ENCODE measurements at regions not wholly inside any gene's neighbourhood (a gene's known extent, or its start where the extent isn't known, plus 50 kb on each side); places are given as distances from the start of the nearest gene placed in this dataset.

- H3K27ac ChIP-seq, result no peak overlapping the region
- peak; percentile 72 for DNase-seq
- H3K27me3 ChIP-seq (replicated peaks), result peaks cover 2% of the 10 kb centered on the region
- no peak overlapping the region for H3K4me3 ChIP-seq (ENCODE audit: low read depth, low read length)
- no peaks in the 10 kb centered on the region for H3K36me3 ChIP-seq (replicated peaks)
- in situ Hi-C loops (cut with HindIII; ENCODE audit: low pct_ligation_motif_present, low sequenced_read_pairs), result loop anchor here (25.0 kb wide), 1 partner anchor 484 kb away; no protein-coding TSS in a partner anchor
- peak; percentile 87 for TF ChIP-seq CTCF (IDR thresholded peaks at IDR 0.05; ENCODE audit: low read depth, low read length, missing control alignments)
These were observed 384.5 kb downstream of the MTX2 start for GRCh38 chr2:176653479-176654443.

DNA sequence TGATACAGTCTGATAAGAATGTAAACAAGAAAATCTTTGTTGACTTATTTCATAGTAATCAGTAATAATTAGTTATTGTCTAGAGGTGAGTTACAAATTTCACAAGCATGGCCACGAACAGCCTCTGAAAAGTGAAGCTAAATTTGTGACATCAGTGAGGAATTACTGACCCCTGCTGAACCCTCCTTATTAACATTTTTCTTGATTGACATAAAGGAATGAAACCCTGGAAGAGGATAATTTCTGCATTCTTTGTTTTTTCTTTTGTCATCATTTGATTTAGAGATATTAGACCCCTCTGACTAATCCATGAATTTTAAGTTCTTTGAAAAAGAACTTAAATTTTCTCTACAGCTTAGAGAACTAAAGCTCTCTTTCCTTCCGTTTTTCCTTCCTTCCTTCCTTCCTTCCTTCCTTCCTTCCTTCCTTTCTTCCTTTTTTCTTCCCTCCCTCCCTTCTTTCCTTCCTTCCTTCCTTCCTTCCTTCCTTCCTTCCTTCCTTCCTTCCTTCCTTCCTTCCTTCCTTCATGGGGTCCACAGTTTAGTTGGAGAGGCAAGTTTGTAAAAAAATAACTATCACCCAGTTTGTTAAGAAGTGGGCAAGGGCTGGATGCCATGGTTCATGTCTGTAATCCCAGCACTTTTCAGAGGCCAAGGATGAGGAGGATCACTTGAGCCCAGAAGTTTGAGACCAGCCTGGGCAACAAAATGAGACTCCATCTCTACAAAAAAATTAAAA is 387.0 kb downstream of the MTX2 start:
- no peaks in the 10 kb centered on the region for H3K36me3 ChIP-seq (replicated peaks)
- peaks cover 2% of the 10 kb centered on the region for H3K27me3 ChIP-seq (replicated peaks)
- no peak overlapping the region for H3K4me3 ChIP-seq (ENCODE audit: low read depth, low read length)
- in situ Hi-C loops (cut with HindIII; ENCODE audit: low pct_ligation_motif_present, low sequenced_read_pairs), result loop anchor here (25.0 kb wide), 1 partner anchor 481 kb away; no protein-coding TSS in a partner anchor
- TF ChIP-seq CTCF (IDR thresholded peaks at IDR 0.05; ENCODE audit: low read depth, low read length, missing control alignments), result no peak
- no peak for DNase-seq
- no peak overlapping the region for H3K27ac ChIP-seq

DNA sequence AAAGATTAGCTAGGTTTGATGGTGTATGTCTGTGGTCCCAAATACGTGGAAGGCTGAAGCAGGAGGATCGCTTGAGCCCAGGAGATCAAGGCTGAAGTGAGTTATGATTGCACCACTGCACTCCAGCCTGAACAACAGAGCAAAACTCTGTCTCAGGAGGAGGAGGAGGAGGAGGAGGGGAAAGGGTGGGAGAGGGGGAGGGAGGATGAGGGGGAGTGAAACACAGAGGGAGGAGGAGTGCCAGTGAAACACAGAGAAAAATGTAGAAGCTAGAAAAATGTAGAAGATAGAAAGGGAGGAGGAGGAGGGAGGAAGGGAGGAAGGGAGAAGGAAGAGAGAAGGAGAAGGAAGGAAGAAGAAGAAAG is 387.5 kb downstream of the MTX2 start:
- H3K27me3 ChIP-seq (replicated peaks), result peaks cover 2% of the 10 kb centered on the region

GRCh38 chr2:176657393-176657792 is 388.2 kb downstream of the MTX2 start:
- in situ Hi-C loops (cut with HindIII; ENCODE audit: low pct_ligation_motif_present, low sequenced_read_pairs), result loop anchor here (25.0 kb wide), 1 partner anchor 480 kb away; no protein-coding TSS in a partner anchor
- no peak for TF ChIP-seq CTCF (IDR thresholded peaks at IDR 0.05; ENCODE audit: low read depth, low read length, missing control alignments)

More for the DNA sequence above, 387.5 kb downstream of the MTX2 start:
- Histone ChIP-seq H3K36me3 (replicated peaks) (no peaks in the 10 kb centered on the region), H3K4me3 (ENCODE audit: low read depth, low read length) (no peak overlapping the region), H3K27ac (no peak overlapping the region)
- TF ChIP-seq CTCF (IDR thresholded peaks at IDR 0.05; ENCODE audit: low read depth, low read length, missing control alignments), result no peak
- in situ Hi-C loops (cut with HindIII; ENCODE audit: low pct_ligation_motif_present, low sequenced_read_pairs), result loop anchor here (25.0 kb wide), 1 partner anchor 481 kb away; no protein-coding TSS in a partner anchor
- DNase-seq, result no peak

GRCh38 chr2:176658708-176659107 is 389.5 kb downstream of the MTX2 start:
- no peaks in the 10 kb centered on the region for H3K36me3 ChIP-seq (replicated peaks)
- in situ Hi-C loops (cut with HindIII; ENCODE audit: low pct_ligation_motif_present, low sequenced_read_pairs), result loop anchor here (25.0 kb wide), 1 partner anchor 479 kb away; no protein-coding TSS in a partner anchor
- no peak for DNase-seq
- no peak overlapping the region for H3K4me3 ChIP-seq (ENCODE audit: low read depth, low read length)
- H3K27ac ChIP-seq, result no peak overlapping the region
- no peak for TF ChIP-seq CTCF (IDR thresholded peaks at IDR 0.05; ENCODE audit: low read depth, low read length, missing control alignments)
- peaks cover 2% of the 10 kb centered on the region for H3K27me3 ChIP-seq (replicated peaks)

More at GRCh38 chr2:176657393-176657792, 388.2 kb downstream of the MTX2 start:
- Histone ChIP-seq H3K36me3 (replicated peaks) (no peaks in the 10 kb centered on the region), H3K4me3 (ENCODE audit: low read depth, low read length) (no peak overlapping the region), H3K27ac (no peak overlapping the region), H3K27me3 (replicated peaks) (peaks cover 2% of the 10 kb centered on the region)
- no peak for DNase-seq
